ENCODE measurements at regions not wholly inside any gene's neighbourhood (a gene's known extent, or its start where the extent isn't known, plus 50 kb on each side); places are given as distances from the start of the nearest gene placed in this dataset.

- no peak overlapping the region for H3K4me3 ChIP-seq (ENCODE audit: low read depth, low read length)
- FAIRE-seq, result no peak
- no peaks in the 10 kb centered on the region for H3K36me3 ChIP-seq (ENCODE audit: control insufficient read depth, insufficient read depth, low read length)
- H3K27me3 ChIP-seq (ENCODE audit: control insufficient read depth, insufficient read depth, low read length), result no peaks in the 10 kb centered on the region
- DNase-seq (ENCODE audit: low read depth), result no peak
- TF ChIP-seq, protein P1, sequence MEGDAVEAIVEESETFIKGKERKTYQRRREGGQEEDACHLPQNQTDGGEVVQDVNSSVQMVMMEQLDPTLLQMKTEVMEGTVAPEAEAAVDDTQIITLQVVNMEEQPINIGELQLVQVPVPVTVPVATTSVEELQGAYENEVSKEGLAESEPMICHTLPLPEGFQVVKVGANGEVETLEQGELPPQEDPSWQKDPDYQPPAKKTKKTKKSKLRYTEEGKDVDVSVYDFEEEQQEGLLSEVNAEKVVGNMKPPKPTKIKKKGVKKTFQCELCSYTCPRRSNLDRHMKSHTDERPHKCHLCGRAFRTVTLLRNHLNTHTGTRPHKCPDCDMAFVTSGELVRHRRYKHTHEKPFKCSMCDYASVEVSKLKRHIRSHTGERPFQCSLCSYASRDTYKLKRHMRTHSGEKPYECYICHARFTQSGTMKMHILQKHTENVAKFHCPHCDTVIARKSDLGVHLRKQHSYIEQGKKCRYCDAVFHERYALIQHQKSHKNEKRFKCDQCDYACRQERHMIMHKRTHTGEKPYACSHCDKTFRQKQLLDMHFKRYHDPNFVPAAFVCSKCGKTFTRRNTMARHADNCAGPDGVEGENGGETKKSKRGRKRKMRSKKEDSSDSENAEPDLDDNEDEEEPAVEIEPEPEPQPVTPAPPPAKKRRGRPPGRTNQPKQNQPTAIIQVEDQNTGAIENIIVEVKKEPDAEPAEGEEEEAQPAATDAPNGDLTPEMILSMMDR (IDR thresholded peaks at IDR 0.05; ENCODE audit: insufficient read depth, low read length, severe bottlenecking), result no peak
These were observed 82.0 kb upstream of the PDZRN3 start for GRCh38 chr3:73706771-73707170.

- Histone ChIP-seq H3K36me3 (ENCODE audit: control insufficient read depth, insufficient read depth, low read length) (no peaks in the 10 kb centered on the region), H3K4me3 (ENCODE audit: low read depth, low read length) (no peak overlapping the region), H3K27me3 (ENCODE audit: control insufficient read depth, insufficient read depth, low read length) (no peaks in the 10 kb centered on the region)
- DNase-seq (ENCODE audit: low read depth), result no peak
- TF ChIP-seq, protein P1 (IDR thresholded peaks at IDR 0.05; ENCODE audit: insufficient read depth, low read length, severe bottlenecking), result no peak
- no peak for FAIRE-seq
These were observed 81.1 kb upstream of the PDZRN3 start for GRCh38 chr3:73705792-73706191.

DNA sequence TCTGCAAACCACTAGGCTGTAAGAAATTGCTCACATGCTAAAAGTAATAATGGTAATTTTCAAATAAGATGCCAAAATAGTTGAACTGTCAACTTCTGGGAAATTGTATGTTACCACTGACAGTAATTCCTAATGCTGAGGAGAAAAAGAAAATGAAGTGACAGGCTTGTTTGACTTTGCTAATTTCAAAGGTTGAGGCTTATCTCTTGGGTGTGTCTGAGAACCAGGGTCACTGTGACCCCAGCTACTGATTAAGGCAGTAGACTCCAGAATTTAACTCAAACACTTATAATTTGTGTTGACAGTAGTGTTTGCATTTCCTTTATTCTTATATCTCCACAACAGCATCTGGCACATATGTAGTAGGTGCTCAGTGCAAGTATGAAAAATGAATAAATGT, 74.6 kb upstream of the PDZRN3 start:
- FAIRE-seq (no peak), DNase-seq (ENCODE audit: low read depth) (no peak)
- Histone ChIP-seq H3K4me3 (ENCODE audit: low read depth, low read length) (no peak overlapping the region), H3K27me3 (ENCODE audit: control insufficient read depth, insufficient read depth, low read length) (no peaks in the 10 kb centered on the region), H3K36me3 (ENCODE audit: control insufficient read depth, insufficient read depth, low read length) (no peaks in the 10 kb centered on the region)
- TF ChIP-seq, protein P1 (IDR thresholded peaks at IDR 0.05; ENCODE audit: insufficient read depth, low read length, severe bottlenecking), result no peak

DNA sequence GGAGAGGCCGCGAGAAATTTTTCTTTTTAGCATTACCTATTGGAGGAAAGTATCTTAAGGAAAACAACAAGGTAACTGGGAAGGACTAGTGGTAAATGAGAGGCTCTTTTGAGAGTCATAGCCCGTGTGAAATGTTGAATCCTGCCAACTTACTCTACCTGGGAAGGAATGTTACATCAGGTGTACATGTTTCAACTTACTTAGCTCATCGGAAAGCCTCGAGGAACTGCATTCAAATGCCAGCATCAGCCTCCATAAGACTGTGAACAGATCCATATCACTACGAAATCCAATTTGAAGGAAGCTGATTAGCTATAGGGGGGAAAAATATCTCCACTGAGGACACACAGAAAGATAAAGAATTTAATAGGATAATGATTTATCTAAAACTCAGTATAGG, 72.3 kb upstream of the PDZRN3 start:
- TF ChIP-seq, protein P1 (IDR thresholded peaks at IDR 0.05; ENCODE audit: insufficient read depth, low read length, severe bottlenecking), result no peak
- H3K27me3 ChIP-seq (ENCODE audit: control insufficient read depth, insufficient read depth, low read length), result no peaks in the 10 kb centered on the region
- H3K4me3 ChIP-seq (ENCODE audit: low read depth, low read length), result no peak overlapping the region
- no peak for FAIRE-seq
- no peaks in the 10 kb centered on the region for H3K36me3 ChIP-seq (ENCODE audit: control insufficient read depth, insufficient read depth, low read length)
- DNase-seq (ENCODE audit: low read depth), result no peak

- TF ChIP-seq, protein P1 (IDR thresholded peaks at IDR 0.05; ENCODE audit: insufficient read depth, low read length, severe bottlenecking), result no peak
- DNase-seq (ENCODE audit: low read depth) (no peak), FAIRE-seq (no peak)
- Histone ChIP-seq H3K27me3 (ENCODE audit: control insufficient read depth, insufficient read depth, low read length) (no peaks in the 10 kb centered on the region), H3K36me3 (ENCODE audit: control insufficient read depth, insufficient read depth, low read length) (no peaks in the 10 kb centered on the region), H3K4me3 (ENCODE audit: low read depth, low read length) (no peak overlapping the region)
These were observed 71.1 kb upstream of the PDZRN3 start for GRCh38 chr3:73695841-73696240.

- Histone ChIP-seq H3K36me3 (ENCODE audit: control insufficient read depth, insufficient read depth, low read length) (no peaks in the 10 kb centered on the region), H3K27me3 (ENCODE audit: control insufficient read depth, insufficient read depth, low read length) (no peaks in the 10 kb centered on the region), H3K4me3 (ENCODE audit: low read depth, low read length) (no peak overlapping the region)
- DNase-seq (ENCODE audit: low read depth), result no peak
- TF ChIP-seq, protein P1 (IDR thresholded peaks at IDR 0.05; ENCODE audit: insufficient read depth, low read length, severe bottlenecking), result no peak
- FAIRE-seq, result no peak
These were observed 70.4 kb upstream of the PDZRN3 start for GRCh38 chr3:73694983-73695757.
